Activated CD4-positive, alpha-beta T cell treated with anti-CD3 and anti-CD28 coated beads, Interleukin-2, amount 50 U/mL, for 1 hour (primary cell): ENCODE measurements at regions not wholly inside any gene's neighbourhood (a gene's known extent, or its start where the extent isn't known, plus 50 kb on each side); places are given as distances from the start of the nearest gene placed in this dataset.

Experiments used
- DNase-seq: peaks from one replicate; pipeline ENCODE4 v3.0.0-alpha.2; 2020

DNA sequence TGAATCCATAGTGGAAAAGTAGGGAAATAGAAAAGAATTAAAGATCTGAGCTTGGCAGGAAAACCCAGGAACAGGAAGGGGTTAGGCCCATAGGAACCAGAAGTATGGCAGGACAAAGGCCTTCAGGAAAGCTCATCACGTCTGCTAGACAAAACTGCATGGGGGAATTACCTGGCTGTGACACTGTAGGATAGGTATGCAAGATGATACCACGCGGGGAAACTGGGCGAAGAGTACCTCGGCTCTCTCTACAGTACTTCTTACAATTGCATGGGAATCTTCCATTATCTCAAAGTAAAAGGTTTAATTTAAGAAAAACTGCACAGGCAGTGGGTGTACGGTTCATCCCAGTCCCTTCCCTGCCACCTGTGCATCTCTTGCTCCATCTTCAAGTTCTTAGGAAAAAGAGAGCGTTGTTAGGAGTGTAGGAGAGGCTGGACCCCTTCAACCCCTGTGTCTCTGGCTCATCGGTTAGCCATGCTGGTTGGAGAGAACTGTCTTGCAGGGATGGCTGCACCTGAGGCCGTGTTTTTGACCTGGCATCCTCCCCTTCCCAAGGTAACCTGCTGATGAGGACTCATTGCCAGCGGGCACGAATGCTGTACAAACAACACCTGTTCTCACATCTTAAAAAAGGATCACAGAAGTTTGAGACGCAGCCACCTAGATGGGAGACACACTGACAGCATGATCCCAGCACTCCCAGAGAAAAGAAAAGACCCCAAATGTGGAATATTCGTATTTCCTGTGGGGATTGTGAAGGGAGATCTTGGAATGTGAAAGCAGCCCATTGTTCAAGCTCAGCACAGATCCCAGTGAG is 120.5 kb upstream of the COPS8 start:
- no peak for DNase-seq

DNA sequence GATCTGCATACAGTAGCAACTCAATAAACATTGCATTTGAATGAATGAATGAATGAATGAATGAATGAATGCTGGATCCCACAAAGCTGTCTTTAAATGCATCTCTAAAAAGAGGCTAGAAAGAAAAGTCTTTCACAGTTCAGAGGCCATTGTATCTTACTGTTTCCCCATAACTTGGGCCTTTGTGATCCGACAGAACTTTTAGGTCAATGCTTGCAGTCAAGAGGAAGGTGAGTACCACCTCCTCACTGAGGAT is 119.9 kb upstream of the COPS8 start:
- no peak for DNase-seq

DNA sequence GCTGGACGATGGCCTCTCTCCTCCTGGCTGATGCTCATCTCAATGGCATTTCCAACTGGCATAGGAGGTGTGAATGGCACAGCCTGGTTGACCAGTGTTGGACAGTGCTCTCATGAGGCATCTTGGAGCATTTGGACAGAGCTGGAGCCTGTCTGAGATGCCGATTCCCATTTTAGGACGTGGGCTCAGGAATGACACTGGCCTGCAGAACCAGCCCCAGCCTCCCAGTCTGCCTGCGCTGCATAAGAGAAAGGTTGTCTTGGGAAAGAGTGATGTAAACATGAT is 118.2 kb upstream of the COPS8 start:
- DNase-seq: no peak

GRCh38 chr2:236968101-236968879 is 117.4 kb upstream of the COPS8 start:
- DNase-seq: peak; percentile 44

DNA sequence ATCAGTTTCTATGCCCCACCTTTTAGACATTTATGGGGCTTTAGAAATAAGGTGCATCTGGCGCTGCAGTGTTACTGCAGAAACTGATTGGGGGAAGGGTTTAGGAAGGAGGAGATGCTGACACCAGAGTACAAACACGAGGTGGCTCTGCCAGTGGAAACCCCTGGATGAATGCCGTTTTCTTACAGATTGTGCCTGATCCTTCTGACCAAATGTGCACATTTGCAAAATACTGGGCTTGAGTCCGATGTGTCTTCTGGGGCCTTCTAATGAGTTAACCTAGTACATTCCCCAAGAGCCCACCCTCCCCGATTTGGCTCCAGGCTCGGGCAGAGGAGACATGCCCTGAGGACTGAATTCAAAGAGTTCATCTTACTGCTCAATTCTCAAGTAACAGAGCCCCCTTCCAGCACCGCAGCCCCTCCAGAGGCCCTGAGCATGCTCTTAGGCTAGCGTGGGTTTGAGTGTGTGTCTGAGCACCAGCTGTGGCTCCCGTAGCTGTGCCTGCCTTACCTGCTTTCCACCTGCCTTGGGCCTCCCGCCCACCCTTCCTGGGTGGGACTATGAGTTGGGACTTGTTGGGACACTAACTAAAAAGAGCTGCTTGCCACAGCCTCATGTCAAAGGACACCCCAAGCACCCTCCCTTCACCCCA is 116.7 kb upstream of the COPS8 start:
- DNase-seq: no peak

GRCh38 chr2:236969767-236970655 is 115.7 kb upstream of the COPS8 start:
- peak; percentile 43 for DNase-seq

DNA sequence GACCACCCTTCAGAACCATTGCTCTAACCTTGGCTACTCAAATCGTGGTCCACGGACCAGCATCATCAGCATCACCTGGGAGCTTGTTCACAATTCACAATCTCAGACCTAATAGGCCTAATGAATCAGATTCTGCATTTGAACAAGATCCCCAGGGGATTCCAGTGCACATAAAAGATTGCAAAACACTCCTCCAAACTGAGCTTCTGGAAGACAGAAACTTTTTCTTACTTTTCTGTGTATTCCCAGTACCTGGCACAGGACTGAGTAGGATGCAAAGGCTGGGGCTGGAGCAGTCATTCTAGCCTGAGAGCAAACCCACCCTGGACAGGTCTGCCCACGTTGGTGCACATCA is 115.1 kb upstream of the COPS8 start:
- no peak for DNase-seq

- DNase-seq: no peak
Observed at GRCh38 chr2:236971131-236971821, 114.4 kb upstream of the COPS8 start.

DNA sequence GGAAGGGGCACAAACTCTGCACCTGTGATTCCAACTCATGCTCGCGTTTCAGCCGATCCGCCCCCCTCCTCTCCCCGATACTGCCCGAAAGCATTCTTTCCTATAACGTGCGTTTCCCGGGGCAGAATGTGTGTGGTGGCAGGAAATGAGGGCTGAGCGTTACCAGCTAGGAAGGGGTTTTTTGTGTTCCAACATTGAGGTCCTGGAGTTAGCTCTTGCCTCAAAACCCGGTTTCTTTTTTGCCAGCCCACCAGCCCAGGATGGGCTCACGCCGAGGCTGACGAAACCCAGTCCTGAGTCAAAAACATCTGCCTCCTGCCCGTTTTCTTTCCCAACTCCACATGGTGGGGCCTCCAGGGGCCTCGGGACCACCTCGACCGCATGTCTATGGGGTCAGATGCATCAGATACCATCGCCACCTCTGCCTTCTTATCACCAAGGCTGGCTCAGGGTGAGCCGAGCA is 113.7 kb upstream of the COPS8 start:
- no peak for DNase-seq

- no peak for DNase-seq
Observed at GRCh38 chr2:236972491-236973342, 113.0 kb upstream of the COPS8 start.

DNA sequence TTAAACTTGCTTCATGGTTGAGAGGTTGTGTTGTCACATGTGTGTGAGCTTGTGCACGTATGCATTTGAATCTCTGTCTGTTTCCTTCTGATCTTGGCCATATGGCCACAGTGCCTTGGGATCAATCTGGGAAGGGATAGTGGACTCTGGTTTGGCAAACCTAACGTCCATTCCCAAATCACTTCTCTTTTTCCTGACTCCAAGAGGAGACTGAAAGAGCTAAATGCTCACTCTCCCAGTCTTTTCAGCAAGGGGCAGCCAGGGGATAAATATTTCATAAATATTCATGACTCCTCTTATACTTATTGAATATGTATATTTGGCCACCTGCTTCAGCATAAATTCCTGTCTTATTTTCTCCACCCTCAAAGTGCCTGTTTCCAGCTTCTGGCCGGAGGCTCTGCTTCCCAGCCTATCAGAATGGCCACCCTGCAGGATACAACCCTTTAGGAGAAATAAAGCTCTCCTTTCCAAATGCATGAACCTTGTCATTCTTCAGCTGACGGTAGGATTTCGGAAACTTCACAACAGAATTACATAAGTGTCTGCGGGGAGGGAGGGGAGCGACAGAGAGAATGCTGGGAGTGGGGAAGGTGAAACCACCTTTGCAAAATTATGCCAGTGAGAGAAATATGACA is 112.2 kb upstream of the COPS8 start:
- DNase-seq: no peak

GRCh38 chr2:236974148-236974547 is 111.5 kb upstream of the COPS8 start:
- no peak for DNase-seq

DNA sequence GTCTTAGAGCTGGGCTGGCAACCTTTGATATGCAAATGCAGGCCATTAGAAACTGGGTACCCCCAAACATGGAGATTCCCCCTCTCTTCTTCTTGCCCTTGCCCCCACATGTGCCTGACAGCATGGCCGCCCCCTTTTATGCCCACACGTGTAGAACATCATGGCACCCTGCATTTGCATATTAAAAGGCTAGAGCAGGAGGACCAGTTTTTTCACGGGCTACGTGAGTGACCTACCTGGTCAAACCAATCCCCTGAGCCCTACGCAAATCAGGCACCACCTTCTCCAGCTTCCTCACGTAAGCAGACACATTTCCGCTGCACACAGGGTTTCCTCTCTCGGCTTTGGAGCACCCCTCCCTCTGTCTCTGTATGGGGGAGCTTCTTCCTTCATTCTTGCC is 110.9 kb upstream of the COPS8 start:
- DNase-seq: no peak

DNA sequence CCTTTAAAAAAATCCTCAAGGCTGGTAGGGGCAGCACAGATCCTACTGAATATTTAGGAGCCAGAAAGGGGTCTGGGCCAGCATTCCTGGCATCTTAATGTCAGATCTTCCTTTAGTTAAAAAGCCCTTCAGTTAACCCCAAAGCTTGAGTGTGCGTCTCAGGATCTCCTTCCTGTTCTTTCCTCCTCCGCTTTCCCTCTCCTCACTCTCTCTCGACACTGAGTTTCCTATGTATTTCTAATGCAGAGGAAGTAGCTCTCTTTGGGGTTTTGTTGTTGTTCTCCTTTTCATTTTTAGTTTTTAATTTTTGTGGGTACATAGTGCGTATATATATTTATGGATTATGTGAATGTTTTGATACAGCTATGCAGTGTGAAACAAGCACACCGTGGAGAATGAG is 109.9 kb upstream of the COPS8 start:
- DNase-seq: no peak

GRCh38 chr2:236976266-236977062 is 109.2 kb upstream of the COPS8 start:
- DNase-seq: no peak

GRCh38 chr2:236977063-236977851 is 108.4 kb upstream of the COPS8 start:
- DNase-seq: no peak

DNA sequence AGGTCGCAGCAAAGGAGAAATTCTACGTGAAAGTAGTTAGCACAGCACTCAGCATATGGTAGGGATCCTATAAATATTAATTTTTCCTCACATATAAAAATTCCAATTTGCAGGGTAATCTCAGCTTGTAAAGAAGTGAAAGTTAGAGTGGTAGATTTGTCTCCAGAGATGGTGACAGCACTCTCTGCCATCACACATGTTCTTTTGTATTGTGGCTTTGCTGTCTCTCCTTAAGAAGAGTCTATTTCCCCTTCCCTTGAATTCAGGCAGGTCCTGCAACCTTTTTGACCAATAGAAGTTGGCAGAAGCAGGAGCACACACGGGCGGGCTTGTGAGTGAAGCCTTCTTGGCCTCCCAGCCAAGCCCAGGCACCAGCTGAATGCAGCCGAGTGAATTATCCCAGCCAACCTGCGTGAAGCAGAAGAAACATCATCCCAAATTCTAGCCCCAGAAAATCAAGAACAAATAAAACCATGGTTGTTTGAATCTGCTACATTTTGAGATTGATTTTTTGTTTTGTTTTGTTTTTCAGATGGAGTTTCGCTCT is 107.8 kb upstream of the COPS8 start:
- DNase-seq: no peak

DNA sequence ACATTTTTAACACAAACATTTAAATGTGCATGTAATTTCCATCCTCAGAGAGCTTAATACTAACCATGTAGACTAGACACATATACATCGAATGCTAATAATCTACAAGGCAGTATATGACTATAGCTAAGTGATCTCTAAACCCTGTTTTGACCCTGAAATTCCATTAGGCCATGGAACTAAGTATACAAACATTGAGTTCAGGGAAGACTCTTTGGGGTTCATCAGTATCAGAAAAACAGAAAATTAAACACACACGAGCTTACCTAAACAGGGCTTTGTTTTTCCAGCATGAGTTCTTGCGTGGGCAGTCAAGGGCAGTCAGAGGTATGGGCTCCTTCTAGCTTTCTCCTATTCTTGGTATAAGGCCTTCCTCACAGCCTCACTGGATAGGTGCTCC is 106.0 kb upstream of the COPS8 start:
- DNase-seq: no peak

GRCh38 chr2:236980961-236981360 is 104.7 kb upstream of the COPS8 start:
- no peak for DNase-seq
